Stimulated activated CD4-positive, alpha-beta T cell treated with anti-CD3 and anti-CD28 coated beads, TNF-alpha, amount 100 ng/mL, for 4 hours (primary cell): ENCODE measurements at regions not wholly inside any gene's neighbourhood (a gene's known extent, or its start where the extent isn't known, plus 50 kb on each side); places are given as distances from the start of the nearest gene placed in this dataset.
"Not testable (repeated sequence)": the region's sequence is repeated elsewhere in the genome, so short reads cannot be mapped to it uniquely, and the experiment has no call there.

Experiments
- DNase-seq, 3 experiments: peaks; one replicate each; pipeline ENCODE4 v3.0.0-alpha.2; 2020; ENCODE audit warnings: low read depth in 3 of 3

- DNase-seq, result no peak
Observed at GRCh38 chr18:76643996-76644395, 149.0 kb upstream of the ZNF516 start.

DNA sequence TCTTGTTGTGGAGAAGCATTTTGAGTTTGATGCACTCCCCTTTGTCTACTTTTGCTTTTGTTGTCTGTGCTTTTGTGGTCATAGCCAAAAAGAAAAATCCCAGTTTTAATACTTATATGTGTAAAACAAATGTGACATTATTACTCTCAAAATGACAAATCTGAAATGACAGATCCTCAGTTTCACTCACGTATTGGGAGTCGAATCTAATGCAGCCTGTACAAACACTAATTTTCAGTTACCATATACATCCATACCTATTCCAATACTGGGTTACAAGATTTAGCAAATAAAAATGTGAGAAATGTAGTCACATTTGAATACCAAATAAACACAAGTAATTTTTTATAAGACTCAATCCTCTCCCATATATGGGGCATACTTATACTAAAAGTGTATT lies 148.2 kb upstream of the ZNF516 start:
- DNase-seq, result no peak

- DNase-seq, result no peak
Observed at GRCh38 chr18:76640438-76640837, 145.4 kb upstream of the ZNF516 start.

DNA sequence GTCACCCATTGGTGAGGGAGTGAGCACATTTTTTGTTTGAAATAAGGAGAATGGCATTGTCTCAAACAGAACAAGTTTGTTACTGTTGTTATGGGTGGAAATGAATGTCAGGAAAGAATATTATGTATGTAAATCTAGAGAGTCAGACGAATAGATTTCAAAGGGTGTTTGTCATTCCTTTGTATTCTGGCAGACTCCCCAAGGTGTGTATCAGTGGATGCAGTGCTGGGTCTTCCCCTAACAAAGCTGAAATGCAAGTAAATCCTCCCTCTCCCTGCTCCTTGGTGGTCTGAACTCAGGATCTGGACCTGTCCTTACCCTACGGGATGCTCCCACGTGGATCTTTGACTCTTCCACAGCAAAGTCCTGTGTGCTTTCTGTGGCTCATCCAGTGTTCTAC lies 139.5 kb upstream of the ZNF516 start:
- DNase-seq, result no peak

GRCh38 chr18:76633588-76634269 lies 138.7 kb upstream of the ZNF516 start:
- no peak for DNase-seq

GRCh38 chr18:76627444-76627843 lies 132.4 kb upstream of the ZNF516 start:
- DNase-seq, result no peak

GRCh38 chr18:76626991-76627390 lies 131.9 kb upstream of the ZNF516 start:
- no peak for DNase-seq

DNA sequence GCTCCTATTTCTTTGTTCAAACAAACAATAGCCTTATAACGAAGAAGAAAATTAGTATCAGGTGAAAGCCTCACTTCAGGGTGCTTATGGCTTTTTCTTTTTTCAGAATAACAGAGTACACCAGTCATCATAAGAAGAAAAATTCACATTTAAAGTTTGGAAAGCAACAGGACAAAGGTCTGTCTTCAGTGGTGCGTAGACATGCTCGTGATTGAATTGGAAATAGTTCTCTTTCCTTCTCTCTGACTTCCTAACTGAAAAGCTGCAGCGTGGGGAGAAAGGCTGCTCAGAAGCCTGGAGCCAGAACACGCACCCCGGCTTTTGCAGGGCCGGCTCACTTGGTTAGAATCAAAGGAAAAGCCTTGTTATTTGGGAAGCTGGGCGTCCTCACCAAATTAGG lies 127.6 kb upstream of the ZNF516 start:
- no peak for DNase-seq

DNA sequence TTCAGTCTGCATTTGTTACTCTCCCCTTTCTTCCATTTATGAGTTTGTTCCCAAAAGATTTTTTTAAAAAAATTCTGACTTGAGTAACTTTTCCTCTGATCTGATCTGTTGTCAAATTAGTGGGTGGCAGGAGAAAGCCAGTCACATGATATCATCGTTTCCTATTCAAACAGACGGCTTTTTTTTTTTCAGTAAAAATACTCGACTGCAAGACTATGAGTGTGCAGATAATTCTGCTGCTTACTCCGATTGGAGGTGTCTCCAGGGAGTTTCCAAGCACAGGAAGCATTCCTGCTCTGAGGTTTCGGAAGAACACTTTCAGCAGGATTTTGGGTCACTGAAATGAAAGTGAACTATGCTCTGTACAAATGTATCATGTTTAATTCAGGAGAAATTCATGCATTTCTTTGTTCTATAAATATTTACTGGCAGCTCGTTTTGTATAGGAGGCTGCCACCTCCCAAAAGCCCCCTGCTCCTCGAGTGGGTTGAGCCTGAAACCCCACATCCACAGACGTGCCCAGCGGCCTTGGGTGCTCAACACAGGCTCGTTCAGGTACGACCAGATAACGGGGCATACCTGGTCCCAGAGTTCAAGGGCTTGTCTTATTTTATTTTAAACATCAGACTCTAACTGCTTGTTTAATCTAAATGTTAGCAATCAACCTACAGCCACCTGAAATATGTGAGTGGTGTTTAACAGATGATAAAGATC lies 126.9 kb upstream of the ZNF516 start:
- no peak for DNase-seq

GRCh38 chr18:76621226-76621625 lies 126.2 kb upstream of the ZNF516 start:
- no peak for DNase-seq

DNA sequence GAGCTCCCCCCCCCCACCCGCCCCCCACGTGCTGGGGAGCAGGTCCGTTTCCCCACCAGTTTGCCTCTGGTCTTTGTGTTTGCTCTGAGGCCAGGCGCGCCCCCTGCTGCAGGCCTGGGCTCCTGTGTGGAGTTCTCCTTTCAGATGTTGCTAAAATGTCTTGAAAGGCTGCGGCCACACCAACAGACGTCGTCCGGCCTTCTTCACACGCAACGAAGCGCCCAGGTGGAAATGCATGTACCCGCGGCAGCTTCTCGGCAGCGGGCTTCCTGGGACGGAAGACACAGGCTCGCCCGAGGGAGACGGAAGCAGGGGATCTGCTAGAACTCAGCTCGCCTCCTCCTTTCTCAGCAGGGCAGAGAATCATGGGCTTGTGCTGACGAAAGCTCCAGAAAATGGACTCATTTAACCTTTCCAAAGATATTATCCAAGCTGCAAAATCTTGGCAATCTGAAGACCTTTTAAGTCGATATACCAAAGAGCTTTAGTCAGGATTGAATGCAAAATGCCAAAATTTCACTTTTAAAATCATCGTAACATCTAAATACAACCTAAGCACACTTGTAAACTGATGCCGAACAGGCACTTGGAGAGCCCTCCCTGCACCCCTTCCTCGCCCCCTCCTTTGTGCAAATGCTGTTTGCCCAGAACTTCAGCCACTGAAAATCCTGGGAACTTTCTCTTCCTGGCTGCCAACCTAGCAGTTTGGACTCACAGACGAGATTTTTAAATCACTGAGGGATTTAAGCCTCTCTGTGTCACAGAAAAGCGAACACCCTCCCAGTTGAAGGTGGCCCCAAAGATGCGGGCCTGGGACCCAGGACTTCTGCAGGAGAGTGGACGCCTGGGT lies 125.5 kb upstream of the ZNF516 start:
- no peak for DNase-seq

GRCh38 chr18:76619621-76620315 lies 124.7 kb upstream of the ZNF516 start:
- DNase-seq, result no peak

GRCh38 chr18:76619261-76619620 lies 124.2 kb upstream of the ZNF516 start:
- DNase-seq, result no peak

DNA sequence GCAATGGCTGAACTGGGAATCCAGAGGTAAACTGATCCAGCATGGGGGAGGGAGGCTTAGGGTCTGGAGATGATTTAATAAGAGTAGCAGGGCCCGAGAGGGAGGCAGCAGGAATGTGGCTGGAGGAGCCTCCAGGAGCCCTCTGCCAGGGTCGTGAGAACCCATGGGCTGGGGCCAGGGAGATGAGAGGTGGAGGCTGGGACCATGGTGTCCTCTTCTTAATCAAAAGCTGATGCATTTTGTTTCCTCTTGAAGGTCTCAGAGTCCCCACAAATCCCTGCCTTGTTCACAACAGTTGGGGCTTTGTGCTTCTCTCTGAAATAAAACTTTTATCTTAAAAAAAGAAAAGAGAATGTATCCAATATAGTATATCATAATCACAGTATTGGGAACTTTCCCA lies 123.7 kb upstream of the ZNF516 start:
- DNase-seq, result no peak

GRCh38 chr18:76616373-76616772 lies 121.3 kb upstream of the ZNF516 start:
- no peak for DNase-seq

- no peak for DNase-seq
Observed at GRCh38 chr18:76615065-76615733, 120.2 kb upstream of the ZNF516 start.

DNA sequence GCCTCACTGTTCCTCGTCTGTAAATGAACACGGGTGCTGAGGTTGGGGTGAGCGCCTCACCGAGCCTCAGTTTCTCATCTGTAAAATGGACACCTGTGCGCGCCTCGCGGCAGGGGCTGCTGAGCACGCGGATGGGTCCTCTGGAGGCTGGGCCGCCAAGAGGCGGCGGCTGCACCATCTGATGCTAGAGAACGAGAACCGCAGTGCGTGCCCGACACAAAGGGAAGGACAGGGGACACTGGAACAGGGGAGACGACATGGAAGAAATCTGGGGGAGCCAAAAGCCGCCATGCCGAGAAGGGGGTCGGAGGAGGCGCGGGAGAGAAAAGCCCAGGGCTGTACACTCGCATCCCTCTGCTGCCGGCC lies 118.7 kb upstream of the ZNF516 start:
- no peak for DNase-seq

DNA sequence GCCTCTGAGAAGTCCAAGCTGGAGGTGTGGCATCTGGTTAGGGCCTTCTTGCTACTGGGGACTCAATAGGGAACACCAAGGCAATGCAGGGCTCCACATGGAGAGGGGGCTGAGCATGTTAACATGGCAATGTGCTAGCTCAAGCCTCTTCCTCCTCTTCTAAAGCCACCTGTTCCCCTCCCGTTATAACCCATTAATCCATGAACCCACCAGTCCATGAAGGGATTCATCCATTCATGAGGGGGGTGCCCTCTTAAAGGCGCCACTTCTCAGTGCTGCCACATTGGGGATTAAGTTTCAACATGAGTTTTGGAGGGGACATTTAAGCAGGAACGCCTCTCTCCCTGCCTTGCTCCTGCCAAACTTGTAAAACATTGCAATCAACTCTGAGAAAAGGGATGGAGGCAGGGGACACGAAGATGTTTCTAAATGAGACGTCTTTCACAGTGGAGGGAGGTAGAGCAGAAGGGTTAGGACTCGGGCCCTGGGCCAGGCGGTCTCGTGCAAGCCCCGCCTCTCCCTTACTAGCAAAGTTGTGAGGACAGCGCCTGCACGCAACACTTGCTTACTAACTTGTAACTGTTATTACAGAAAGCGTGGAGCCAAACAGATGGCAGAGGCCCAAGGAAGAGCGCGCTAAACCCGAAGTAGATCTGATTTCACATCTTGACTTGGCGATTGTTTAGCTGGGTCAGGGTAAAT lies 118.2 kb upstream of the ZNF516 start:
- DNase-seq, result no peak

GRCh38 chr18:76611750-76612045 lies 116.7 kb upstream of the ZNF516 start:
- not testable (repeated sequence) for DNase-seq

GRCh38 chr18:76610933-76611749 lies 116.1 kb upstream of the ZNF516 start:
- DNase-seq, result no peak
